Esophagus squamous epithelium (tissue), 5 donors: ENCODE measurements at regions not wholly inside any gene's neighbourhood (a gene's known extent, or its start where the extent isn't known, plus 50 kb on each side); places are given as distances from the start of the nearest gene placed in this dataset.
"Not testable (repeated sequence)": the region's sequence is repeated elsewhere in the genome, so short reads cannot be mapped to it uniquely, and the experiment has no call there.

Experiments used
- DNase-seq: peaks from one replicate; lab custom pipeline; 2025; lab: John Stamatoyannopoulos, UW
- H3K27ac ChIP-seq, 4 donors: fragments of 200-600 bp; sonication (generic); one replicate each; pipeline ENCODE4 v1.5.1; 2016 to 2019; ENCODE audit warnings: mild to moderate bottlenecking in 1 of 4
- H3K27me3 ChIP-seq, 4 donors: fragments of 200-600 bp; sonication (generic); 1 replicate in 3 of 4; 2 replicates in 1 of 4; pipeline versions ENCODE4 v1.5.1 to v1.6.0; 2017 to 2021; ENCODE audit warnings: antibody characterized with exemption in 1 of 4
- H3K36me3 ChIP-seq, 3 donors: fragments of 200-600 bp; sonication (generic); one replicate each; pipeline ENCODE4 v1.5.1; 2016 to 2019
- H3K4me1 ChIP-seq, 3 donors: fragments of 200-600 bp; sonication (generic); one replicate each; pipeline ENCODE4 v1.5.1; 2017 to 2019
- H3K4me3 ChIP-seq, 4 donors: fragments of 200-600 bp; sonication (generic); 1 replicate in 3 of 4; 2 replicates in 1 of 4; pipeline ENCODE4 v1.5.1; 2016 to 2019; ENCODE audit warnings: mild to moderate bottlenecking in 2 of 4, moderate library complexity in 1 of 4
- H3K9me3 ChIP-seq, 3 donors: fragments of 200-600 bp; sonication (generic); one replicate each; pipeline ENCODE4 v1.5.1; 2016 to 2019
- POLR2A ChIP-seq, 4 donors: fragments of 450-650 bp; IDR thresholded peaks; one replicate each; pipeline ENCODE4 v1.6.1; 2017; ENCODE audit warnings: antibody characterized with exemption in 4 of 4, mild to moderate bottlenecking in 4 of 4, moderate library complexity in 3 of 4
- WGBS, 2 donors: methylation state at CpG; one replicate each; pipeline ENCODE4 v1.1.5; 2018; 5-methylcytosine and 5-hydroxymethylcytosine counted together
- intact Hi-C: fragments of 100-400 bp; cut with DNase I; formaldehyde crosslinking; loops from one replicate; pipeline ENCODE4 v1.15.0; 2022
- TF ChIP-seq, protein P1 (sequence below), 6 experiments: fragments of 450-650 bp in 4 of 6; fragments of 200-600 bp in 2 of 6; sonication (generic) in 2 of 6; IDR thresholded peaks; one replicate each; pipeline ENCODE4 v1.5.1; 2016 to 2019; ENCODE audit warnings: antibody characterized with exemption in 6 of 6, mild to moderate bottlenecking in 4 of 6, moderate library complexity in 4 of 6
- donor health status: DM: yes; HTN: yes; CAD: no.

DNA sequence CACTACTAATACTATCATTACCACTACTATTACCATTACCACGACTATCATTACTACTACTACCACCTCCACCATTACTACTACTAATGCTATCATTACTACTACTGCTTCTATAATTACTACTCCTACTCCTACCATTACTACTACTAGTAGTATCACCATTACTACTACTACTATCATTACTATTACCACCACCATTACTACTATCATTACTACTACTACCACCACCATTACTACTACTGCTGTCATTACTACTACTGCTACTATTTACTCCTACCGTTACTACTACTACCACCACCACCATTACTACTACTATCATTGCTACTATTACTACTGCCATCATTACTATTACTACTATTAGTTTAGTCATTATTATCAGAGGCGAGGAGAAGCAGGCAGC lies 140.9 kb upstream of the KCNJ15 start:
- no peak for DNase-seq
- Histone ChIP-seq H3K36me3 (no peaks in the 10 kb centered on the region), H3K9me3 (no peaks in the 10 kb centered on the region), H3K27ac (no peak overlapping the region), H3K4me1 (no peaks in the 10 kb centered on the region), H3K4me3 (no peak overlapping the region), H3K27me3 (peaks cover 0 to 22% (median 0%) of the 10 kb centered on the region in 4 donors)
- TF ChIP-seq POLR2A (IDR thresholded peaks at IDR 0.05), result no peak
- TF ChIP-seq, protein P1, sequence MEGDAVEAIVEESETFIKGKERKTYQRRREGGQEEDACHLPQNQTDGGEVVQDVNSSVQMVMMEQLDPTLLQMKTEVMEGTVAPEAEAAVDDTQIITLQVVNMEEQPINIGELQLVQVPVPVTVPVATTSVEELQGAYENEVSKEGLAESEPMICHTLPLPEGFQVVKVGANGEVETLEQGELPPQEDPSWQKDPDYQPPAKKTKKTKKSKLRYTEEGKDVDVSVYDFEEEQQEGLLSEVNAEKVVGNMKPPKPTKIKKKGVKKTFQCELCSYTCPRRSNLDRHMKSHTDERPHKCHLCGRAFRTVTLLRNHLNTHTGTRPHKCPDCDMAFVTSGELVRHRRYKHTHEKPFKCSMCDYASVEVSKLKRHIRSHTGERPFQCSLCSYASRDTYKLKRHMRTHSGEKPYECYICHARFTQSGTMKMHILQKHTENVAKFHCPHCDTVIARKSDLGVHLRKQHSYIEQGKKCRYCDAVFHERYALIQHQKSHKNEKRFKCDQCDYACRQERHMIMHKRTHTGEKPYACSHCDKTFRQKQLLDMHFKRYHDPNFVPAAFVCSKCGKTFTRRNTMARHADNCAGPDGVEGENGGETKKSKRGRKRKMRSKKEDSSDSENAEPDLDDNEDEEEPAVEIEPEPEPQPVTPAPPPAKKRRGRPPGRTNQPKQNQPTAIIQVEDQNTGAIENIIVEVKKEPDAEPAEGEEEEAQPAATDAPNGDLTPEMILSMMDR (IDR thresholded peaks at IDR 0.05), result no peak
- WGBS, 2 donors, result 91% methylated on average over 3 of the region's 3 CpGs
- intact Hi-C loops, result no loop called here

DNA sequence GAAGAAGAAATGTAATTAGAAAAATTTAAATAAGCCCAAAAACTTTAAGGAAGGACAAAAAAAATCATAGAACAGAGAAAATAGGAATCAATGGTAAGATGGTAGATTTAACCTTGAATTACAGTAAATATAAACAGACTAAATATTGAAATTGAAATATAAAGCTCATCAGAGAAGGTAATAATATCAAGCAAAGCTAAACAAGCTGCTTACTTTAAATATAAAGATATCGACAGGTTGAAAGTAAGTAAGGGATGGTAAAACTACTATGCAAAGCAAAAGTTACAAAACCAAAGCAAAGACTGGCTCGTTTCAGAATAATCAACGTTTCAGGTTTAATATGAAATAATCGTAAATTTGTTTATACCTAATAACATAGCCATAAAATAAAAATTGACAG lies 137.0 kb upstream of the KCNJ15 start:
- no peaks in the 10 kb centered on the region for H3K9me3 ChIP-seq
- DNase-seq, result no peak
- no peaks in the 10 kb centered on the region for H3K36me3 ChIP-seq
- H3K27ac ChIP-seq, result no peak overlapping the region
- TF ChIP-seq, protein P1 (IDR thresholded peaks at IDR 0.05), result no peak
- TF ChIP-seq POLR2A (IDR thresholded peaks at IDR 0.05), result no peak
- peaks cover 0 to 18% (median 0%) of the 10 kb centered on the region in 4 donors for H3K27me3 ChIP-seq
- H3K4me1 ChIP-seq, result no peaks in the 10 kb centered on the region
- no peak overlapping the region for H3K4me3 ChIP-seq
- 89 to 91% methylated on average over 4 of the region's 4 CpGs for WGBS, 2 donors
- intact Hi-C loops, result no loop called here

DNA sequence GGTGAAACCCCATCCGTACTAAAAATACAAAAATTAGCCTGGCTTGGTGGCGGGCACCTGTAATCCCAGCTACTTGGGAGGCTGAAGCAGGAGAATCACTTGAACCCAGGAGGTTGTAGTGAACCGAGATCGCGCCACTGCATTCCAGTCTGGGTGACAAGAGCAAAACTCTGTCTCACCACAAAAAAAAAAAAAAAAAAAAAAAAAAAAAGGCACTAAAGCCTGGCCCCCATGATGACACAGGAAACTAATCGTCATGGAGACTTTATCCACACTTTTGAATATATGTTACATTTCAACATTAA lies 136.2 kb upstream of the KCNJ15 start:
- intact Hi-C loops, H3K4me1 ChIP-seq, H3K4me3 ChIP-seq, H3K9me3 ChIP-seq, DNase-seq, H3K36me3 ChIP-seq, H3K27ac ChIP-seq: not testable (repeated sequence)
- peaks cover 0 to 17% (median 0%) of the 10 kb centered on the region in 4 donors for H3K27me3 ChIP-seq
- WGBS, 2 donors, result 82 to 92% methylated on average over 2 to 6 of the region's 6 CpGs

DNA sequence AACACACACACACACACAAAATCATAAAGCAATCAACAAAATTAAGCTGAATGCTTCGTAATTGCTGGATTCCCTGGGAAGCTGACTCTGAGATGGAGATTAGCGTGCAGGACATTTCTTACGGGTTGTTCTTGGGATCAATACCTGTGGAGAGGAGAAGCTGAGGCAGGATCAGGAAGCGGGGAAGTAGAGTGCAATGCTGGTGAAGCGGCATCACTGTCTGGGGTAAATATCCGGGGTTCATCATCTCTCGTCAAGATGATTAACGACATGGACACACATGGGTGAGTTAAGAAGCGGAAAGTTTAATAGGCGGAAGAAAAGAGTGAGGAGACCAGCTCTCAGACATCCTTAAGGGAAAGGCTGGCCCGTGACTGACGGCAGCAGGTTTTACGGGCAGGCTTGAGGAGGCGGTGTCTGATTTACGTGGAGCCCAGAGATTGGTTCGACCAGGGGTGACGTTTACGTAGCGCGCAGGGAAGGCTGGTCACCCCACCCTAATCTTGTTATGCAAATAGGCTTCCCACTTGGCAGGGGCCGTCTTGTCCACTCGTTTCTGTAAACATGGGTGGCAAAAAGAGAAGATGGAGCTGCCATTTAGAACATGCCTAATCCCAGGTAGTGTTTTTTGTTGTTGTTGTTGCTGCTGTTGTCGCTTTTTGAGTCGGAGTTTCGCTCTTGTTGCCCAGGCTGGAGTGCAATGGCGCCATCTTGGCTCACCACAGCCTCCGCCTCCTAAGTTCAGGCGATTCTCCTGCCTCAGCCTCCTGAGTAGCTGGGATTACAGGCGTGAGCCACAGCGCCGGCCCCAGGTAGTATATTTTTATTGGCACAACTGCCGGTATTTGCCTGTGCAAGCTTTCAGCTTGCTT lies 135.6 kb upstream of the KCNJ15 start:
- no peaks in the 10 kb centered on the region for H3K9me3 ChIP-seq
- no peak overlapping the region for H3K4me3 ChIP-seq
- no peak for DNase-seq
- no peaks in the 10 kb centered on the region for H3K4me1 ChIP-seq
- no peaks in the 10 kb centered on the region for H3K36me3 ChIP-seq
- WGBS, 2 donors, result 84 to 92% methylated on average over 31 to 32 of the region's 32 CpGs
- no peak for TF ChIP-seq POLR2A (IDR thresholded peaks at IDR 0.05)
- TF ChIP-seq, protein P1 (IDR thresholded peaks at IDR 0.05), result no peak
- intact Hi-C loops, result no loop called here
- no peak overlapping the region for H3K27ac ChIP-seq
- peaks cover 0 to 23% (median 0%) of the 10 kb centered on the region in 4 donors for H3K27me3 ChIP-seq

DNA sequence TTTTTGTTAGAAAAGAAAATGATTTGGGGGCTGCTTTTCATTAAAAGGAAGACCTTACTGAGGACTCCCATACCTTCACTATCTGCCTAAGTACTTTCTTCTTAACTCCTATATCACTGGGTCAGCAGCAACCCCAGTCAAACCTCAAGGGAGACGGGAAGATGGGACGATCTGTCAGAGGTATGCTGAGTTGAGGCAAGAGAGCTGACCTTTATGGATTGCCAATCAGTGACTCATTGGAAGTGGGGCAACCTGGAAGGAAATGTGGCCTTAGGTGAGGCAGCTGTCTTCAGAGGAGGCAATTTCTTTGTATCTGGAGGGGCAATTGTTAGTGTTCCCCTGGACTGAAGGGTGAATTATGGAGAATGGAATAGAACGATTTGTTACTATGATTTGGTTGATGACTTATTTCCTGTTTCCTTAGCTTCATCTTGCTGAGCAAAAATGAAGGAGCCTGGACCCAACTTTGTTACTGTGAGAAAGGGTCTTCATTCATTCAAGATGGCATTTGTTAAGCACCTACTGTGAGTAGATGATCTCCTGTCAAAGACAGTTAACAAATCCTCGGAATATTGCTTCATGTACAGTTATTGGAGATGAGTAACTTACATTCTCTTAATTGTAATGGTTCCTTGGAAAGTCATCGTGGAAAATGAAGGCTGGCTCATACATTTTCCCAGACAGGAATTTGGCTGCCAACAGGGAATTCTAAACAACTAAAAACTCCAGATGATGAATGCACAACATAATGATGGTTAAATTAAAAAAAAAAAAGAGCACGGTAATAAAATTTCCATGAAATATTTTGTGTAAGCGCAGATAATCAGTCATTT lies 134.7 kb upstream of the KCNJ15 start:
- intact Hi-C loops, result no loop called here
- H3K27ac ChIP-seq, result no peak overlapping the region
- no peak overlapping the region for H3K4me3 ChIP-seq
- no peaks in the 10 kb centered on the region for H3K9me3 ChIP-seq
- no peaks in the 10 kb centered on the region for H3K4me1 ChIP-seq
- no peak for DNase-seq
- H3K27me3 ChIP-seq, result peaks cover 0 to 25% (median 0%) of the 10 kb centered on the region in 4 donors
- H3K36me3 ChIP-seq, result no peaks in the 10 kb centered on the region
- 61 to 73% methylated on average over 7 of the region's 7 CpGs for WGBS, 2 donors
- TF ChIP-seq POLR2A (IDR thresholded peaks at IDR 0.05), result no peak
- TF ChIP-seq, protein P1 (IDR thresholded peaks at IDR 0.05), result no peak
